Urinary bladder (tissue), 3 donors: ENCODE measurements at regions not wholly inside any gene's neighbourhood (a gene's known extent, or its start where the extent isn't known, plus 50 kb on each side); places are given as distances from the start of the nearest gene placed in this dataset.
"Not testable (repeated sequence)": the region's sequence is repeated elsewhere in the genome, so short reads cannot be mapped to it uniquely, and the experiment has no call there.

Experiments
- DNase-seq: peaks from one replicate; pipeline ENCODE4 v3.0.0-alpha.2; 2015; ENCODE audit errors: extremely low spot score
- H3K27ac ChIP-seq: one replicate; pipeline ENCODE4 v1.5.1; 2013; ENCODE audit warnings: low read depth, mild to moderate bottlenecking, moderate library complexity
- H3K36me3 ChIP-seq: one replicate; pipeline ENCODE4 v1.6.1; 2013; ENCODE audit warnings: mild to moderate bottlenecking, moderate library complexity; ENCODE audit not compliant: insufficient read depth
- H3K4me1 ChIP-seq: one replicate; pipeline ENCODE4 v1.6.1; 2013; ENCODE audit warnings: mild to moderate bottlenecking, moderate library complexity; ENCODE audit not compliant: insufficient read depth
- H3K4me3 ChIP-seq: one replicate; pipeline ENCODE4 v1.5.1; 2013; ENCODE audit warnings: low read depth, low read length
- WGBS: extraction: QIAGEN DNeasy Blood & Tissue Kit; methylation state at CpG from one replicate; pipeline ENCODE4 v1.1.7; 2013; 5-methylcytosine and 5-hydroxymethylcytosine counted together
- donor health status: healthy with polysubstance abuse.
- donor health status: healthy.

DNA sequence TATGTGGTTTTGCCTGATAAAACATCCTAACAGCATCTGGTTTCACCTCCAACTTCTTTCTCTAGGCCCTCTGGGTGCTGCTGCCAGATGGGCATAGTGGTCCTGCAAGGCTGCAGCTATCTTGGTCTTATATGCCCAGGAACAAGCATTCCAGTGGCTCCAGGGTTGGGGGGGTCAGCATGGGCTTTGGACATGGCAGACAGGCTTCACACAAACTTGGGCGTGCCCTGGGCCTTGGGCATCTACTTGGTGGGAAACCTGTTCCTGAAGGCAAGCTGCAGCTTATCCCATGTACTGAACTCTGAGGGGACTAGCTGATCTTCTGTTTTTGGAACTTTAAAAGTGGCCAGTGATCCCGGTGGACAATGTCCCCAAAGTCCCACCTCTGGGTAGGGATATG, 54.9 kb upstream of the ZNF678 start:
- Histone ChIP-seq H3K4me3 (no peak overlapping the region), H3K4me1 (no peaks in the 10 kb centered on the region)
- WGBS: 85% methylated on average over 2 of the region's 2 CpGs

GRCh38 chr1:227506490-227507393, 56.6 kb upstream of the ZNF678 start:
- H3K27ac ChIP-seq, H3K4me1 ChIP-seq, DNase-seq, H3K36me3 ChIP-seq, H3K4me3 ChIP-seq: not testable (repeated sequence)
- WGBS: 97% methylated on average over 10 of the region's 30 CpGs

More for the DNA sequence above, 54.9 kb upstream of the ZNF678 start:
- Histone ChIP-seq H3K36me3 (no peaks in the 10 kb centered on the region), H3K27ac (no peak overlapping the region)
- no peak for DNase-seq

DNA sequence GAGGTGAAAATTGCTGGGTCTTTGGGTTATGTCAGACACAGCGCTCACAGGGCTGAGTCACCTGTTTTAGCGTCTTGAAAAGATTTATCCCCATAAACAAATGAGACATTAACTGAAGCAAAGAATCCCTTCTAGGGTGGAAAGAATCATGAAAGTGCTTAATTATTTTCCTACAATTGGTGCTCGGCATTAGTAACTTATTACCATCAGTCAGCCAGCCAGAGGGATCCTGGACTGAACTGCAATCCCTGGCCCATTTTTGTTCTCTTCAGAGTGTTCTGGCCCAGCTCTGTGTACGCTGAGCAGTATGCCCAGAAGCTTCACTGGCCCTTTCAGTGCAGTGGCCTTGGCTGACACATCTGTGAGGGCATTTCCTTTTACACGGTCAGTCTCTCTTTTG, 67.3 kb upstream of the ZNF678 start:
- not testable (repeated sequence) for H3K4me3 ChIP-seq, H3K36me3 ChIP-seq, DNase-seq, H3K4me1 ChIP-seq, H3K27ac ChIP-seq
- 81% methylated on average over 2 of the region's 5 CpGs for WGBS

- H3K27ac ChIP-seq, DNase-seq, H3K36me3 ChIP-seq, H3K4me3 ChIP-seq, H3K4me1 ChIP-seq: not testable (repeated sequence)
- 55% methylated on average over 2 of the region's 14 CpGs for WGBS
Measured at GRCh38 chr1:227493863-227494551, 69.3 kb upstream of the ZNF678 start.

DNA sequence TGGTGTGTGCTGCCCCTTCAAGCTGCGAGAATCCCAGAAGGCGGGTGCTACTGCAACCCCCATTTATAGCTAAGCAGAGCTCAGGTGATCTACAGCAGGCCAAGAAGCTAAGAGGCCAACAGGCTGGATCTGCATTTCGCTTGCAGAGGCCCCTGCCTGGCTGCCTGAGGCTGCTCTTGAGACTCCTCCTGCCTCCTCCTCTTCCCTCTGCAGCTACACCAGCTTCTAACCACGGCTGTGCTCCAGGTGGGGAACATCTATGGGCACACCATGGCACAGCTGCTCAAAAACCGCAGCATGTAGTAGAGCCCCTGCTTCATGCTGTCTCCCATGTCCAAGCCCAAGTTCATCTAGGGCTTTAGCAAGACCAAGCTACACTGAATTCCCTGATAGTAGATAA, 72.9 kb upstream of the ZNF678 start:
- no peak for DNase-seq
- no peaks in the 10 kb centered on the region for H3K4me1 ChIP-seq
- 84% methylated on average over 5 of the region's 5 CpGs for WGBS
- no peak overlapping the region for H3K27ac ChIP-seq
- H3K36me3 ChIP-seq: no peaks in the 10 kb centered on the region
- no peak overlapping the region for H3K4me3 ChIP-seq

- Histone ChIP-seq H3K27ac (no peak overlapping the region), H3K4me1 (no peaks in the 10 kb centered on the region), H3K4me3 (no peak overlapping the region), H3K36me3 (no peaks in the 10 kb centered on the region)
- 94% methylated on average over 2 of the region's 2 CpGs for WGBS
- no peak for DNase-seq
Measured at GRCh38 chr1:227490001-227490400, 73.4 kb upstream of the ZNF678 start.

DNA sequence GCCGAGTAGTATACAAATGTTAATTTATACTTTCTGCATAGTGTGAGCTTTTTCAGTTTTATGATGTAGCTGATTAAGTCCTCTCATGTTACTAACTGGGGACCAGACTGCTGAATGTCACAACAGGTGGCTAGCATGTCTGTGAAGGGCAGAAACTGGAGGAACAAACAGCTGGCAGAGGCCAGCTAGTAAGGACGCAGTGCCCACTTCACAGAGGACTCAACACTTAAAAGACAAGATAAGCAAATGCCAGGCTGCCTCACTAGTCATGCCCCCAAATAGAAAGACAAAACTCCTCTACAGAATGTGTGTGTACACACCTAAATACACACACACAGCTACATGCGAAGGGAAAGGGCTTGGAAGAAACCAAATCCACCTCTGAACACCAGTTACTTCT, 73.8 kb upstream of the ZNF678 start:
- Histone ChIP-seq H3K4me3 (no peak overlapping the region), H3K27ac (no peak overlapping the region), H3K36me3 (no peaks in the 10 kb centered on the region), H3K4me1 (no peaks in the 10 kb centered on the region)
- WGBS: 76% methylated on average over 3 of the region's 3 CpGs
- DNase-seq: no peak

GRCh38 chr1:227487606-227488005, 75.8 kb upstream of the ZNF678 start:
- H3K4me3 ChIP-seq: no peak overlapping the region

GRCh38 chr1:227486559-227486958, 76.8 kb upstream of the ZNF678 start:
- Histone ChIP-seq H3K36me3 (no peaks in the 10 kb centered on the region), H3K27ac (no peak overlapping the region), H3K4me3 (no peak overlapping the region), H3K4me1 (no peaks in the 10 kb centered on the region)
- 73% methylated on average over 3 of the region's 3 CpGs for WGBS
- no peak for DNase-seq

More at GRCh38 chr1:227487606-227488005, 75.8 kb upstream of the ZNF678 start:
- DNase-seq: no peak
- Histone ChIP-seq H3K4me1 (no peaks in the 10 kb centered on the region), H3K36me3 (no peaks in the 10 kb centered on the region), H3K27ac (no peak overlapping the region)

GRCh38 chr1:227482023-227482299, 81.4 kb upstream of the ZNF678 start:
- H3K4me3 ChIP-seq: no peak overlapping the region
- no peaks in the 10 kb centered on the region for H3K4me1 ChIP-seq
- no peak for DNase-seq
- H3K36me3 ChIP-seq: no peaks in the 10 kb centered on the region
- H3K27ac ChIP-seq: no peak overlapping the region

GRCh38 chr1:227474072-227474471, 89.3 kb upstream of the ZNF678 start:
- H3K4me1 ChIP-seq, H3K36me3 ChIP-seq, DNase-seq, H3K4me3 ChIP-seq, H3K27ac ChIP-seq: not testable (repeated sequence)
- 23% methylated on average over 5 of the region's 5 CpGs for WGBS

DNA sequence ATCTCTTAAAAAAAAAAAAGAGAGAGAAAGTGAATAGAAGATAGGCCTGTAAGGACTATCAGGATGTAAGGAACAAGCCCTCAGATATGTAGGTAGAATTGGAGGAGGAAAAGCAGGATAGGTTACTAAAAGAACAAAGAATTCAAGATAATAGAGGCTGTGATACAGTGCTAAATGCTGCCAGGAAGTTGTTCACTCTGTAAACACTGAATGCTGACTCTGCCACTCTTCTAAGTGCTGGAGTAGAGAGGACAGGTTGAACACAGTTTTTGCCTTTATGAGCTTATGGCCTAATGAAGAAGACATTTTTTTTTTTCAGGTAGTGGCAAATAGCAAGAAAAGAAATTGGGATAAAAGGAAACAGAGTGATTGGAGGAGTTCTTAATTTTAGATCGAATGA, 90.6 kb upstream of the ZNF678 start:
- DNase-seq: no peak
- Histone ChIP-seq H3K4me3 (no peak overlapping the region), H3K27ac (no peak overlapping the region), H3K4me1 (no peaks in the 10 kb centered on the region), H3K36me3 (no peaks in the 10 kb centered on the region)
- 89% methylated on average over 1 of the region's 1 CpG for WGBS

DNA sequence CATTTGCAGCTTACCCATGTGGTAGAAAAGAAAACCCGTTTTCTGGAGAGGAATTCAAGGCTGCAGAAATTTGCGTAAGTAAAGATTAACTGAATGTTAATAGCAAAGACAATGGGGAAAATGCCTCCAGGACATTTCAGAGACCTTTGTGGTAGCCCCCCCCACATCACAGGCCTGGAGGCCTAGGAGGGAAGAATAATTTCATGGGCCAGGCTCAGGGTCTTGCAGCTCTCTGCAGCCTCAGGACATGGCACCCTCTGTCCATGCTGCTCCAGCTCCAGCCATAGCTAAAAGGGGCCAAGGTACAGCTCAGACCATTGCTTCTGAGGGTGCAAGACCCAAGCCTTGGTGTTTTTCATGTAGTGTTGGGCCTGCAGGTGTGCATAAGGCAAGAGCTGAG, 92.7 kb upstream of the ZNF678 start:
- no peak for DNase-seq
- Histone ChIP-seq H3K4me3 (no peak overlapping the region), H3K36me3 (no peaks in the 10 kb centered on the region), H3K27ac (no peak overlapping the region), H3K4me1 (no peaks in the 10 kb centered on the region)
- 93% methylated on average over 2 of the region's 2 CpGs for WGBS

DNA sequence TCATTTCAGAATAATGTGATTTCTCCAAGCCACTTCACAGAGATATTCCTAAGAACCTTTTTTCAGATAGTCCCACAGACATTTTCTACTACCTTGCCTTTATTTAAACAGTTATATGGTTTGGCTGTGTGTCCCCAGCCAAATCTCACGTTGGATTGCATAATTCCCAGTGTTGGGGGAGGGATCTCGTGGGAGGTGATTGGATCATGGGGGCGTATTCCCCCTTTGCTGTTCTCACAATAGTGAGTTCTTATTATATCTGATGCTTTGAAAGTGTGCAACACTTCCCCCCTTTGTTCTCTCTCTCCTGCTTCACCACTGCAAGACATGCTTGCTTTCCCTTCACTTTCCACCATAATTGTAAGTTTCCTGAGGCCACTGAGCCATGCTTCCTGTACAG, 93.6 kb upstream of the ZNF678 start:
- WGBS: 65% methylated on average over 3 of the region's 3 CpGs

More for the DNA sequence above, 93.6 kb upstream of the ZNF678 start:
- no peak for DNase-seq
- Histone ChIP-seq H3K4me3 (no peak overlapping the region), H3K36me3 (no peaks in the 10 kb centered on the region), H3K4me1 (no peaks in the 10 kb centered on the region), H3K27ac (no peak overlapping the region)
